ENCODE measurements at regions not wholly inside any gene's neighbourhood (a gene's known extent, or its start where the extent isn't known, plus 50 kb on each side); places are given as distances from the start of the nearest gene placed in this dataset.
"Not testable (repeated sequence)": the region's sequence is repeated elsewhere in the genome, so short reads cannot be mapped to it uniquely, and the experiment has no call there.

GRCh38 chr12:74018849-74019248 lies 518.8 kb upstream of the ATXN7L3B start:
- DNase-seq: no peak

- peak; percentile 7 for DNase-seq
Measured at GRCh38 chr12:74021937-74022336, 515.7 kb upstream of the ATXN7L3B start.

GRCh38 chr12:74031045-74031444 lies 506.6 kb upstream of the ATXN7L3B start:
- DNase-seq: no peak

- DNase-seq: no peak
Measured at GRCh38 chr12:74033531-74033930, 504.1 kb upstream of the ATXN7L3B start.

- not testable (repeated sequence) for DNase-seq
Measured at GRCh38 chr12:74039138-74039537, 498.5 kb upstream of the ATXN7L3B start.

GRCh38 chr12:74043343-74043742 lies 494.3 kb upstream of the ATXN7L3B start:
- DNase-seq: no peak

- no peak for DNase-seq
Measured at GRCh38 chr12:74049348-74049747, 488.3 kb upstream of the ATXN7L3B start.

GRCh38 chr12:74051848-74052247 lies 485.8 kb upstream of the ATXN7L3B start:
- DNase-seq: no peak

GRCh38 chr12:74066476-74066875 lies 471.2 kb upstream of the ATXN7L3B start:
- DNase-seq: no peak

GRCh38 chr12:74071182-74071581 lies 466.5 kb upstream of the ATXN7L3B start:
- DNase-seq: no peak

- no peak for DNase-seq
Measured at GRCh38 chr12:74076918-74077317, 460.7 kb upstream of the ATXN7L3B start.

- DNase-seq: no peak
Measured at GRCh38 chr12:74105434-74105833, 432.2 kb upstream of the ATXN7L3B start.

GRCh38 chr12:74108729-74109128 lies 428.9 kb upstream of the ATXN7L3B start:
- DNase-seq: no peak

GRCh38 chr12:74111688-74112360 lies 425.8 kb upstream of the ATXN7L3B start:
- DNase-seq: no peak

- DNase-seq: no peak
Measured at GRCh38 chr12:74119811-74120362, 417.7 kb upstream of the ATXN7L3B start.

- no peak for DNase-seq
Measured at GRCh38 chr12:74120644-74121043, 417.0 kb upstream of the ATXN7L3B start.

GRCh38 chr12:74129702-74130101 lies 407.9 kb upstream of the ATXN7L3B start:
- no peak for DNase-seq

GRCh38 chr12:74144396-74144795 lies 393.2 kb upstream of the ATXN7L3B start:
- no peak for DNase-seq

- no peak for DNase-seq
Measured at GRCh38 chr12:74145328-74145727, 392.3 kb upstream of the ATXN7L3B start.

- DNase-seq: no peak
Measured at GRCh38 chr12:74148849-74149248, 388.8 kb upstream of the ATXN7L3B start.

GRCh38 chr12:74152370-74152769 lies 385.3 kb upstream of the ATXN7L3B start:
- no peak for DNase-seq

GRCh38 chr12:74166096-74166495 lies 371.5 kb upstream of the ATXN7L3B start:
- no peak for DNase-seq

GRCh38 chr12:74169607-74170006 lies 368.0 kb upstream of the ATXN7L3B start:
- DNase-seq: no peak

- DNase-seq: no peak
Measured at GRCh38 chr12:74170645-74171477, 366.8 kb upstream of the ATXN7L3B start.

All from NCI-H1092 (cell line).